Peyer's patch (tissue), 4 donors: ENCODE measurements at regions not wholly inside any gene's neighbourhood (a gene's known extent, or its start where the extent isn't known, plus 50 kb on each side); places are given as distances from the start of the nearest gene placed in this dataset.

Experiments
- DNase-seq, 3 donors: peaks; one replicate each; pipeline ENCODE4 v3.0.0-alpha.2; 2017 to 2019
- H3K27ac ChIP-seq, 4 donors: fragments of 200-600 bp; sonication (generic); one replicate each; pipeline ENCODE4 v1.5.1; 2016 to 2019
- H3K27me3 ChIP-seq, 2 donors: fragments of 200-600 bp; sonication (generic); one replicate each; pipeline ENCODE4 v1.5.1; 2019
- H3K36me3 ChIP-seq, 3 donors: fragments of 200-600 bp; sonication (generic); one replicate each; pipeline ENCODE4 v1.5.1; 2016 to 2019
- H3K4me1 ChIP-seq, 4 donors: fragments of 200-600 bp; sonication (generic); one replicate each; pipeline ENCODE4 v1.5.1; 2016 to 2019
- H3K4me3 ChIP-seq, 4 donors: fragments of 200-600 bp; sonication (generic); 1 replicate in 3 of 4; 2 replicates in 1 of 4; pipeline ENCODE4 v1.5.1; 2016 to 2019; ENCODE audit warnings: mild to moderate bottlenecking in 1 of 4
- H3K9me3 ChIP-seq, 4 donors: fragments of 200-600 bp; sonication (generic); one replicate each; pipeline ENCODE4 v1.5.1; 2016 to 2019; ENCODE audit warnings: mild to moderate bottlenecking in 1 of 4
- POLR2A ChIP-seq, 2 donors: fragments of 450-650 bp; IDR thresholded peaks; one replicate each; pipeline ENCODE4 v1.5.1; 2017; ENCODE audit warnings: antibody characterized with exemption in 2 of 2, mild to moderate bottlenecking in 2 of 2, moderate library complexity in 2 of 2
- TF ChIP-seq, protein P1 (sequence below), 6 experiments: fragments of 450-650 bp in 4 of 6; fragments of 200-600 bp in 2 of 6; sonication (generic) in 1 of 6; IDR thresholded peaks; one replicate each; pipeline ENCODE4 v1.5.1; 2017 to 2019; ENCODE audit warnings: antibody characterized with exemption in 6 of 6, mild to moderate bottlenecking in 3 of 6, moderate library complexity in 1 of 6

DNA sequence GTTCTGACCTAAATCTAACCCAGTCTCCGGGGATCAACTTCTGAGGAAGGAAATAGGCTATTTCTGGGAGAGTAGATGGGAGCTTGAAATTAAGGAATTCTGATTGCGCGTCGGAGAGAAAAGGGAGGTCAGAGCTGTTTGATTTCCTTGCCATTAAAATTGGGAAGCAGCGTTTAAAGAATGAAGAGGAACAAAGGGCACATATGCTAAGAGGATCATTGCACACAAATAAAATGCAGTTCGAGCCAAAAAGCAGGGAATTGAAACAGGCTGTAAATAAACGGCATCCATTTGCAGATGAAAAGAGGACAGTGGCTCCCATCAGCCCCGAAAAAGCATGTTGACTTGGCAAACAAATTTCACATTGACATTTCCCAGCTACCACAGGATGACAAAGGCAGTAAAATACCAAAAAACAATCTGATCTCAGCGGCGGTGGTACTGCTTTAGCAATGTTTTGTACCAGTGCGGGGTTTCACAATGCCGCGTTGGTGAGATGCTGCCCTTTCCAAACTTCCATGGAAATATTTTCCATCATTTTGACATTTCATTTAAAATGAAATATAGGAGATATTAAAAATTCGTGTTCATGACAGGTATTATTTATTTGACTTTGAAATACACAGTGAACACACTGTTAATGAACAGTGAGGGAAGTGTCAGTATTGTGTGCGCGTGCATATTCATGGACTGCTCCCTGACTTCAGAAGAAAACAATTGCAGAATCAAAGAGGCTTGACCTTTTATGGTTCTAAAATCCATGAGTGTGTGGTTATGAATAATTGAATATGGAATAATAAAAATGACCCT, 108.8 kb downstream of the SQOR start:
- no peak for DNase-seq
- TF ChIP-seq, protein P1, sequence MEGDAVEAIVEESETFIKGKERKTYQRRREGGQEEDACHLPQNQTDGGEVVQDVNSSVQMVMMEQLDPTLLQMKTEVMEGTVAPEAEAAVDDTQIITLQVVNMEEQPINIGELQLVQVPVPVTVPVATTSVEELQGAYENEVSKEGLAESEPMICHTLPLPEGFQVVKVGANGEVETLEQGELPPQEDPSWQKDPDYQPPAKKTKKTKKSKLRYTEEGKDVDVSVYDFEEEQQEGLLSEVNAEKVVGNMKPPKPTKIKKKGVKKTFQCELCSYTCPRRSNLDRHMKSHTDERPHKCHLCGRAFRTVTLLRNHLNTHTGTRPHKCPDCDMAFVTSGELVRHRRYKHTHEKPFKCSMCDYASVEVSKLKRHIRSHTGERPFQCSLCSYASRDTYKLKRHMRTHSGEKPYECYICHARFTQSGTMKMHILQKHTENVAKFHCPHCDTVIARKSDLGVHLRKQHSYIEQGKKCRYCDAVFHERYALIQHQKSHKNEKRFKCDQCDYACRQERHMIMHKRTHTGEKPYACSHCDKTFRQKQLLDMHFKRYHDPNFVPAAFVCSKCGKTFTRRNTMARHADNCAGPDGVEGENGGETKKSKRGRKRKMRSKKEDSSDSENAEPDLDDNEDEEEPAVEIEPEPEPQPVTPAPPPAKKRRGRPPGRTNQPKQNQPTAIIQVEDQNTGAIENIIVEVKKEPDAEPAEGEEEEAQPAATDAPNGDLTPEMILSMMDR (IDR thresholded peaks at IDR 0.05): no peak
- no peak for TF ChIP-seq POLR2A (IDR thresholded peaks at IDR 0.05)
- H3K9me3 ChIP-seq: no peaks in the 10 kb centered on the region
- H3K27me3 ChIP-seq: no peaks in the 10 kb centered on the region
- H3K4me3 ChIP-seq: no peak overlapping the region
- H3K36me3 ChIP-seq: no peaks in the 10 kb centered on the region
- no peak overlapping the region for H3K27ac ChIP-seq
- H3K4me1 ChIP-seq: no peaks in the 10 kb centered on the region

DNA sequence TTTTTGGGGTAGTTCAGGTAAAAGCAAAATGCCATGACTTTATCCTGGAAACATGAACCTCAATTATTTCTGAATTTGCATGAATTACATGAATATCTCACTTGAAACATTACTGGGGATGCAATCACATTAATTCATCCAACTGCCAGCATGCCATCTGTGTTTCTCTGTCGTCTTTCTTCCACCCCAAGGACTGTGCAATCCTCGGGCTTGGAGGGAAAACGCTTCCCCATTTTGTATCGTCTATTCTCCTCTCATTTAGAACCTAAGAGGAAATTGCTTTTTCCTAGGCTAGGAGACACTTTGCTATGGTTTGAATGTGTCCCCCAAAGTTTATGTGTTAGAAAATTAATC, 109.4 kb downstream of the SQOR start:
- H3K27me3 ChIP-seq: no peaks in the 10 kb centered on the region
- no peaks in the 10 kb centered on the region for H3K36me3 ChIP-seq
- H3K9me3 ChIP-seq: no peaks in the 10 kb centered on the region
- no peaks in the 10 kb centered on the region for H3K4me1 ChIP-seq
- TF ChIP-seq POLR2A (IDR thresholded peaks at IDR 0.05): no peak
- TF ChIP-seq, protein P1 (IDR thresholded peaks at IDR 0.05): no peak
- no peak overlapping the region for H3K4me3 ChIP-seq
- DNase-seq: no peak
- H3K27ac ChIP-seq: no peak overlapping the region

DNA sequence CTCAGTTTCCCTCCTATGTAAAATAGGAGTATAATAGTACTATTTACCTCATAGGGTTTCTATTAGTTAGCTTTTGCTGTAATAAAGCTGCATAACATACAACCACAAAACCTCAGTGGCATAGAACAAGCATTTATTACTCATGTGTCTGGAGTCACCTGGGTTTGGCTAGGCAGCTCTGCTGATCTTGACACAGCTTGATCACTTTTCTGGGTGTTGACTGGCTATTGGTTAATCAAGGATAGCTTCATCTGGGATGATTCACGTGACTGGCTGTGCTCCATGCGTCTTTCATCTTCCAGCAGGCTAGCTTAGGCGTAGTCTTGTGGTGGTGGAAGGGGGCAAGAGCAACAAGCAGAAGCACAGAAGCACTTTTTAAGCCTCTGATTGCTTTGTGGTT, 112.6 kb downstream of the SQOR start:
- TF ChIP-seq POLR2A (IDR thresholded peaks at IDR 0.05): no peak
- TF ChIP-seq, protein P1 (IDR thresholded peaks at IDR 0.05): no peak
- no peak overlapping the region for H3K4me3 ChIP-seq
- H3K36me3 ChIP-seq: no peaks in the 10 kb centered on the region
- no peaks in the 10 kb centered on the region for H3K27me3 ChIP-seq
- H3K27ac ChIP-seq: no peak overlapping the region
- no peaks in the 10 kb centered on the region for H3K4me1 ChIP-seq
- DNase-seq: no peak
- no peaks in the 10 kb centered on the region for H3K9me3 ChIP-seq

DNA sequence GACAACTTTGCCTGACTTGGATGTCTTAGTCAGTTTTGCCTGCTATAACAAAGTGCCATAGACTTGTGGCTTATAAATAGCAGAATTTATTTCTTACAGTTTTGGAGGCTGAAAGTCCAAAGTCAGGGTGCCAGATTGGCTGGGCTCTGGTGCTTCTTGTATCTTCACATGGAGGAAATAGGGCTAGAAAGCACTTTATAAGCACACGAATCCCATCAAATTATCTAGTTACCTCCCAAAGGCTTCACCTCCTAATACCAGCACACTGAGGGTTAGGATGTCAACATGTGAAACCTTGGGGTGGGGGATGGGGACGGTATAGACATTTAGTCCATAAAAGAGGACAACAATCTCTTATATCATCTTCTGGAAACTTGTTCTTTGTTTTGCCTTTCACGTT, 116.8 kb downstream of the SQOR start:
- Histone ChIP-seq H3K4me1 (no peaks in the 10 kb centered on the region), H3K36me3 (no peaks in the 10 kb centered on the region), H3K9me3 (no peaks in the 10 kb centered on the region), H3K27ac (no peak overlapping the region), H3K27me3 (no peaks in the 10 kb centered on the region), H3K4me3 (no peak overlapping the region)
- DNase-seq: no peak
- no peak for TF ChIP-seq POLR2A (IDR thresholded peaks at IDR 0.05)
- TF ChIP-seq, protein P1 (IDR thresholded peaks at IDR 0.05): no peak

DNA sequence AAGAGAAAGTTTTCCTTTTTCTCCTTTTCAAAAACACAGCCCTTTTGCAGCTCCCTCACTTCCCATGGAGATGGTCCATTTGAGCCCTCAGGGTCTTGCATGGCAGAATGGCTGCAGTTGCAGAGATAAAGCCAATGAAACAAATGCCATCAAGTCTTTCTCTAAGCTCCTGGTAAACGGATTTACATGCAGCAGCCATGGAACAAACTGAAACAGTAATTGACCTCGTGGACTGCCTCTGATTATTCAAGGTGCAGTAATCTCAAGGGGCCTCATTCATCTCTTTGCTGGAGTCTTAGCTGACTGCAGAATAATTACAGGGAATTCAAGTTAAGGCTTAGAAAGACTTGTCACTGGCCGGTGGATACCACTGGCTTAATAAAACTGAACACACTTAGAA, 125.1 kb downstream of the SQOR start:
- Histone ChIP-seq H3K27ac (no peak overlapping the region), H3K27me3 (no peaks in the 10 kb centered on the region), H3K4me1 (no peaks in the 10 kb centered on the region), H3K36me3 (no peaks in the 10 kb centered on the region), H3K9me3 (no peaks in the 10 kb centered on the region), H3K4me3 (no peak overlapping the region)
- no peak for TF ChIP-seq POLR2A (IDR thresholded peaks at IDR 0.05)
- TF ChIP-seq, protein P1 (IDR thresholded peaks at IDR 0.05): no peak
- no peak for DNase-seq
